Epithelial cell of proximal tubule (primary cell): ENCODE measurements at regions not wholly inside any gene's neighbourhood (a gene's known extent, or its start where the extent isn't known, plus 50 kb on each side); places are given as distances from the start of the nearest gene placed in this dataset.
A peak's percentile ranks its signal among the peaks of the same experiment; 100 is the strongest.
"Not testable (repeated sequence)": the region's sequence is repeated elsewhere in the genome, so short reads cannot be mapped to it uniquely, and the experiment has no call there.

ENCODE experiments used
- DNase-seq: peaks from one replicate; pipeline ENCODE4 v3.0.0-alpha.2; 2011; ENCODE audit warnings: low read depth
- H3K4me3 ChIP-seq: 2 replicates; pipeline ENCODE4 v1.5.1; 2011; ENCODE audit warnings: low read depth, mild to moderate bottlenecking, low read length
- TF ChIP-seq, protein P1 (sequence below): conservative IDR thresholded peaks from 2 replicates; pipeline ENCODE4 v1.5.1; 2012; ENCODE audit warnings: low read depth, mild to moderate bottlenecking, low read length

DNA sequence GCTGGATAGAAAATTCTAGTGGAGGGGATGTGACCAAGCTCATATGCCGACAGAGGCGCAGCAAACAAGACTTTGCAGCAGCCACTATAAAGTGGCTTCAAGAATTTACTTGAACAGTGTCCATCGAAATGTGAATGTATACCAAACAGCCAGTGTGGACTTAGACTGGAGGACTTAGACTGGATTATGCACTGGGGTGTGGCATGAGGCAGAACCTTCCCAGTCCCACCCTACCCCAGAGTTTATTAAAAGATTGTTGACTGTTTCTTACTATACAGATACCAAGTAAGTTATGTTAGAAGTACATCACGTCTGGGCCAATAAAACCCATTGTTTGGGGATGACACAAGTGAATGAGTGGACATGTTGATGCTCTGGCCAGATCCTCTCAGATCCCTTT is 561.3 kb upstream of the KLF4 start:
- no peak for DNase-seq
- H3K4me3 ChIP-seq = no peak overlapping the region
- TF ChIP-seq, protein P1, sequence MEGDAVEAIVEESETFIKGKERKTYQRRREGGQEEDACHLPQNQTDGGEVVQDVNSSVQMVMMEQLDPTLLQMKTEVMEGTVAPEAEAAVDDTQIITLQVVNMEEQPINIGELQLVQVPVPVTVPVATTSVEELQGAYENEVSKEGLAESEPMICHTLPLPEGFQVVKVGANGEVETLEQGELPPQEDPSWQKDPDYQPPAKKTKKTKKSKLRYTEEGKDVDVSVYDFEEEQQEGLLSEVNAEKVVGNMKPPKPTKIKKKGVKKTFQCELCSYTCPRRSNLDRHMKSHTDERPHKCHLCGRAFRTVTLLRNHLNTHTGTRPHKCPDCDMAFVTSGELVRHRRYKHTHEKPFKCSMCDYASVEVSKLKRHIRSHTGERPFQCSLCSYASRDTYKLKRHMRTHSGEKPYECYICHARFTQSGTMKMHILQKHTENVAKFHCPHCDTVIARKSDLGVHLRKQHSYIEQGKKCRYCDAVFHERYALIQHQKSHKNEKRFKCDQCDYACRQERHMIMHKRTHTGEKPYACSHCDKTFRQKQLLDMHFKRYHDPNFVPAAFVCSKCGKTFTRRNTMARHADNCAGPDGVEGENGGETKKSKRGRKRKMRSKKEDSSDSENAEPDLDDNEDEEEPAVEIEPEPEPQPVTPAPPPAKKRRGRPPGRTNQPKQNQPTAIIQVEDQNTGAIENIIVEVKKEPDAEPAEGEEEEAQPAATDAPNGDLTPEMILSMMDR = no peak

DNA sequence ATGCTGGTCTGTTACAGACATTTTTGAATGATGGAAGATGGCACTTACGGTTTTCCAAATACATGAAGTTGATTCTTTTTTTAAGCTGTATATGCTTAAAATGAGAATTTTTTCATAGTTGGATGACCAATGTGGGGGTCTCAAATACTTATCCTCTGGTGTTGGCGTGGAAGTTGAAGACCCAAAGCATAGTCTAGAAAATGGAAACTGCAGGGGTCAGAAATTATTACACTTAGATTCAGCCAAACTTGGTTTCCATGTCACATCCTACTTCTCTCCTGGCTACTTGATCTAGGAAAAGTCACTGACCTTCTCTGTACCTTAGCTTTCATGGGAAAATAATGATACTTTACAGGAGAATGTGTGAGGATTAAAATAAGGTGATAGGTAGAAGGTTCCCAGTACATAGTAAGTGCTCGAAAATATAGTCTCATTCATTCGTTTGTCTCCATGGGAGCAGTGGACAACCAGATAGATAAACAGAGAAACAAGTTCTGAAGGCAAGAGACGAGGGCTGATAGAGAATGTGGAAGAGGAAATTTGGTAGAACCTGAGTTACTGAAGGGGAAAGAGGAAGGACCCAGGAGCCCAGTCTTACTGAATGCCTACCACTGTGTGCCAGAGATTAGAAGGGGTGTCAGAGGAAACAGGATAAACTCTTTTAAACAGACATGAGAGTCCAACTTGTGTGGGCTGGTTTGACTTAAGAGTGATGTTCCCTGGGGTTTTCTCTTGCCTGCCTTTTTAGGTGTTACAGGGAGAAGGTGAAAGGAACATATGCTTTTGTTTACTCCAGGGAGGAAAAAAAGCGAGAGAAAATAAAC is 560.3 kb upstream of the KLF4 start:
- TF ChIP-seq, protein P1 = no peak
- no peak overlapping the region for H3K4me3 ChIP-seq
- DNase-seq = no peak

DNA sequence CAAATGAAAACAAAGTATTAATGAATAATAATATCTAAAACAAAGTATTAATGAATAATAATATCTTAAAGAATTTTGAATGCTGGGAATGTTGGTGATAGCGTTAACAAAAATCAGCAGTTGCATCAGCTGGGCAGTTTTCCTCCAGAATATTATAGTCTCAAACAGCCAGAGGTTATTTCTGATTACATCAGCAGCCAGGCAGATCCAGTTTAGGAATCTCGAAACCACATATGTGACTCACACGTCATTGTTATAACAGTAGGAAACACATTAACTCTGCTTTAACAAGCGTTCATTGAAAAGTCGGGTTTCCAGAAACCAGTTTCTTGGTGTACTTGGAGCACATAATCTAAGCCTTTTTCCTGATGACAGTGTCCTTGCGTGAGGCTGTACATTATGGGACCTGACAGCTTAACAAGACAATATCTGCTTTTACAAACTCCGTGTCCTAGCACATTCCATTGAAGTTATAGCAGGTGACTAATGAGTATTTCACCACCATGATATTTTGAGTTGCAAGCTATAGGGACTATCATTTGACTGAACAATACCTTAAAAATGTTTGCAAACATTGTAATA is 559.5 kb upstream of the KLF4 start:
- no peak overlapping the region for H3K4me3 ChIP-seq
- peak; percentile 78 for DNase-seq
- TF ChIP-seq, protein P1 = no peak

DNA sequence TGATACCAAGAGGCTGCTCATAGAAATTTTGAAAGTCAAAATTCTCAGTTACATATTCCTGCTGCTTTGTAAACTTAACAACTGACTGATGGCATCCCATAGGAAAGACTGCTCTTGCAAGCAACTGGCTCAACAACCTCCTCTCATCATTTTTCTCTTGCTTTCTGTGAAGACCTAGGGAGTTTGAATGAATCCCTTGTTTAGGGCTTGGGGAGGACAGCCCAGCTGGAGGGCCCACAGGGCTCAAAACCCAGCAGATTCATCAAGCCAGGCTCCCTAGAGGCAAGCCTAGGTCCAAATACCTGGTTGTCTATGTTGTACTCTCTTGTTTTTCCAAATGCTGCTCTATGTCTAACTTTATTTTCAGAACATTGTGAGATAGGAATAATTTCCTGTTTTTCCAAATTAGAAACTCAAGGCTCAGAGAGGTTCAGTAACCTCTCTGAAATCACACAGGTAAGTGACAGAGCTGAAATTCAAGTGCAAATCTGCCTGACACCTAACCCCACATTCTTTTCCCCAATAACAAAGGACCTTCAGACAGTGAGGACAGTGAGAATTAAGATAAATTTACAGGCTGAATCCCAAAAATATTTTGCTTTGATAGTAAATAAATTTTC is 558.9 kb upstream of the KLF4 start:
- TF ChIP-seq, protein P1 = no peak
- H3K4me3 ChIP-seq = no peak overlapping the region
- no peak for DNase-seq

DNA sequence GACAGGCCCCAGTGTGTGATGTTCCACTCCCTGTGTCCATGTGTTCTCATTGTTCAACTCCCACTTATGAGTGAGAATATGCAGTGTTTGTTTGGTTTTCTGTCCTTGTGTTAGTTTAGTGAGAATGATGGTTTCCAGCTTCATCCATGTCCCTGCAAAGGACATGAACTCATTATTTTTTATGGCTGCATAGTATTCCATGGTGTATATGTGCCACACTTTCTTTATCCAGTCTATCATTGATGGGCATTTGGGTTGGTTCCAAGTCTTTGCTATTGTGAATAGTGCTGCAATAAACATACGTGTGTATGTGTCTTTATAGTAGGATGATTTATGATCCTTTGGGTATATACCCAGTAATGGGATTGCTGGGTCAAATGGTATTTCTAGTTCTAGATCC is 558.2 kb upstream of the KLF4 start:
- H3K4me3 ChIP-seq, DNase-seq: not testable (repeated sequence)

DNA sequence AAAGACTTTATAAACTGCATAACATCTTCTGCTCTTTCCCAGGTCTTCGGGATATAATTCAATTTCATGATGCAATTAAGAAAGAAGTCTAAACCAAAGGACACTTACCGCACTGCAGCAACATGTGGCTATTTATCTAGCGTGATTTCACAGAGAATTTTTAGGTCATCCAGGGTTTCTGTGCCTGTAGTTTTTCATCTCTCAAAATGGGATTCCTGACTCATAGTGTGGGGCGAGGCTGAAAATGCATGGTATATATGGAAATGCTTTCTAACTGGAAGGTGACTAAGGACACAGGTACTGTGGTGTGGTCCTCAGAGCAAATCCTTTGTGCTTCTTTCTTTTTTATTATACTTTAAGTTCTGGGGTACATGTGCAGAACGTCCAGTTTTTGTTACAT is 557.7 kb upstream of the KLF4 start:
- TF ChIP-seq, protein P1 = no peak
- DNase-seq = no peak
- H3K4me3 ChIP-seq = no peak overlapping the region

DNA sequence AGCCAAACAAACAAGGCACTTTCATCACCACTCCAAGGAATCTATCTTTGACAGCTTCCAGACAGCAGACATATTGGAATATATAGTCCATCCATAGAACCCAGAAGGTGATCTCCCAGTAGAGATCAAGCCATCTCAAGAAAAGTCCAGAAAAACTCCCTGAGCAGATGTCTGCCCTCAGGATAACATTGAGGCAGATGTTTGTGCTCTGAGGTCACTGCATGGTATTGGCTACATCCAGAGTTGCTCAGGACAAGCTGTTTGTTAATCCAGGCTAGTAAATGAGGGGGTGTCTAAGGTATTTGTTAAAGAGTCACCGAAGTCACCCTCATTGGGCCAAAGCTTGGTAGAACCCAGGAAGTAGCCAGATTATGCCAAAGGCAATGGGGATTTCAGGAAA is 556.3 kb upstream of the KLF4 start:
- TF ChIP-seq, protein P1 = no peak
- no peak for DNase-seq

More for the DNA sequence above, 556.3 kb upstream of the KLF4 start:
- H3K4me3 ChIP-seq = no peak overlapping the region
